Caco-2 (cell line): ENCODE measurements at regions not wholly inside any gene's neighbourhood (a gene's known extent, or its start where the extent isn't known, plus 50 kb on each side); places are given as distances from the start of the nearest gene placed in this dataset.

Experiments used
- BruUV-seq: library from RNA; stranded (reverse); fragments of 400-500 nt; replicated peaks from 2 replicates; lab custom pipeline; 2021; lab: Mats Ljungman, UMichigan
- CTCF ChIA-PET: fragments of 300-600 bp; sonication (Branson Sonifier 250); formaldehyde crosslinking; loops from one replicate; lab custom pipeline; 2022; ENCODE audit warnings: antibody characterized with exemption; lab: Charles Lee
- POLR2A ChIA-PET: fragments of 300-600 bp; sonication (Branson Sonifier 250); formaldehyde crosslinking; loops from one replicate; lab custom pipeline; 2022; ENCODE audit warnings: antibody characterized with exemption; lab: Charles Lee
- DNase-seq, 2 experiments: peaks; one replicate each; pipeline versions ENCODE4 v3.0.0 to v3.0.0-alpha.2; 2020 to 2022
- H3K27me3 ChIP-seq: replicated peaks from 2 replicates; pipeline ENCODE4 v1.6.0; 2011; ENCODE audit warnings: low read length; ENCODE audit not compliant: control insufficient read depth, insufficient read depth
- H3K36me3 ChIP-seq: 2 replicates; pipeline ENCODE4 v1.5.1; 2011; ENCODE audit warnings: low read length; ENCODE audit not compliant: control insufficient read depth, insufficient read depth
- H3K4me1 ChIP-seq: fragments of 250-450 bp; sonication (Bioruptor Pico); 2 replicates; pipeline ENCODE4 v1.5.1; 2020; ENCODE audit warnings: mild to moderate bottlenecking
- H3K4me3 ChIP-seq: 2 replicates; pipeline ENCODE4 v1.5.1; 2011; ENCODE audit warnings: low read depth, mild to moderate bottlenecking, control low read depth, low read length
- H3K9me3 ChIP-seq: fragments of 250-450 bp; sonication (Bioruptor Pico); 2 replicates; pipeline ENCODE4 v1.5.1; 2020; ENCODE audit warnings: mild to moderate bottlenecking, moderate library complexity
- H3K27ac Mint-ChIP-seq: one replicate; pipeline ENCODE4 v1.8.0; 2022; ENCODE audit warnings: mixed read lengths; ENCODE audit not compliant: unreplicated experiment
- H3K27me3 Mint-ChIP-seq: one replicate; pipeline ENCODE4 v1.8.0; 2022; ENCODE audit warnings: mixed read lengths; ENCODE audit not compliant: insufficient read depth, unreplicated experiment
- H3K36me3 Mint-ChIP-seq: one replicate; pipeline ENCODE4 v1.8.0; 2022; ENCODE audit warnings: mild to moderate bottlenecking, mixed read lengths; ENCODE audit not compliant: insufficient read depth, unreplicated experiment
- H3K4me1 Mint-ChIP-seq: one replicate; pipeline ENCODE4 v1.8.0; 2022; ENCODE audit warnings: low read depth, mixed read lengths; ENCODE audit not compliant: unreplicated experiment
- H3K4me3 Mint-ChIP-seq: one replicate; pipeline ENCODE4 v1.8.0; 2022; ENCODE audit warnings: mild to moderate bottlenecking, moderate library complexity, mixed read lengths; ENCODE audit not compliant: unreplicated experiment
- H3K9me3 Mint-ChIP-seq: one replicate; pipeline ENCODE4 v1.8.0; 2022; ENCODE audit warnings: mixed read lengths; ENCODE audit not compliant: unreplicated experiment
- CTCF ChIP-seq, 2 experiments: fragments of 200-600 bp in 1 of 2; IDR thresholded peaks; 1 replicate in 1 of 2; 2 replicates in 1 of 2; pipeline versions ENCODE4 v1.5.1 to v1.8.0; 2011 to 2022; ENCODE audit warnings: antibody characterized with exemption in 1 of 2, control low read depth in 1 of 2, inconsistent platforms in 1 of 2, low read depth in 1 of 2, low read length in 1 of 2, mild to moderate bottlenecking in 1 of 2, moderate library complexity in 1 of 2; ENCODE audit not compliant: insufficient read depth in 1 of 2, severe bottlenecking in 1 of 2, unreplicated experiment in 1 of 2
- intact Hi-C: fragments of 100-400 bp; cut with micrococcal nuclease; formaldehyde crosslinking; loops from one replicate; pipeline ENCODE4 v1.10.0; 2022; ENCODE audit not compliant: unreplicated experiment

- Mint-ChIP-seq H3K4me1 (no peaks in the 10 kb centered on the region), H3K4me3 (no peak overlapping the region), H3K9me3 (no peaks in the 10 kb centered on the region), H3K27ac (no peak overlapping the region), H3K27me3 (no peaks in the 10 kb centered on the region), H3K36me3 (no peaks in the 10 kb centered on the region)
- ChIA-PET POLR2A (no interaction called here), CTCF (no interaction called here)
- H3K36me3 ChIP-seq = no peaks in the 10 kb centered on the region
- TF ChIP-seq CTCF (IDR thresholded peaks at IDR 0.05; ENCODE audit: insufficient read depth in 1 of 2, low read depth in 1 of 2, low read length in 1 of 2, severe bottlenecking in 1 of 2, unreplicated experiment in 1 of 2) = no peak
- no peaks in the 10 kb centered on the region for H3K27me3 ChIP-seq
- intact Hi-C loops = no loop called here
- no peaks in the 10 kb centered on the region for H3K9me3 ChIP-seq
- DNase-seq = no peak
- no peaks in the 10 kb centered on the region for H3K4me1 ChIP-seq
- BruUV-seq = no TSS peak
- no peak overlapping the region for H3K4me3 ChIP-seq
Measured at GRCh38 chr21:19171585-19171984, 768.0 kb upstream of the TMPRSS15 start.

DNA sequence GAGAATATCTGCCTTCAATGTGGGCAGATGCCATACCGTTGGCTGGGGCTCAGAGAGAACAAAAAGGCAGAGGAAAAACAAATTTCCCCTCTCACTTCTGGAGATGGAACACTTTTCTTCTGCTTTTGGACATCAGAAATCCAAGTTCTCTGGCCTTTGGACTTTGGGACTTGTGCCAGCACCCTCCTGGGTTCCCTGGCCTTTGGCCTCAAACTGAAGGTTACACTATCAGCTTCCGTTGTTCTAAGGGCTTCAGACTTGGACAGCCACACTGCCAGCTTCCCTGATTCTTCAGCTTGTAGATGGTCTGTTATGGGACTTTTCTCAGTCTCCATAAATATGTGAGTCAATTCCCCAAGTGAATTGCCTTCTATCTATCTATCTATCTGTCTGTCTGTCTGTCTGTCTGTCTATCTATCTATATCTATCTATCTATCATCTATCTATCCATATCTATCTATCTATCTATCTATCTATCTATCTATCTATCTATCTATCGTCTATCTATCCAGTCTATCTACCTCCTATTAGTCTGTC is 778.1 kb upstream of the TMPRSS15 start:
- Histone ChIP-seq H3K4me3 (no peak overlapping the region), H3K9me3 (no peaks in the 10 kb centered on the region), H3K36me3 (no peaks in the 10 kb centered on the region), H3K27me3 (no peaks in the 10 kb centered on the region), H3K4me1 (no peaks in the 10 kb centered on the region)
- peaks cover 9% of the 10 kb centered on the region for H3K9me3 Mint-ChIP-seq
- no peak for DNase-seq
- POLR2A ChIA-PET = no interaction called here
- H3K4me3 Mint-ChIP-seq = no peak overlapping the region
- CTCF ChIA-PET = no interaction called here
- no peak overlapping the region for H3K27ac Mint-ChIP-seq
- intact Hi-C loops = no loop called here
- peaks cover 2% of the 10 kb centered on the region for H3K27me3 Mint-ChIP-seq
- no TSS peak for BruUV-seq
- no peak for TF ChIP-seq CTCF (IDR thresholded peaks at IDR 0.05; ENCODE audit: insufficient read depth in 1 of 2, low read depth in 1 of 2, low read length in 1 of 2, severe bottlenecking in 1 of 2, unreplicated experiment in 1 of 2)
- H3K36me3 Mint-ChIP-seq = no peaks in the 10 kb centered on the region
- no peaks in the 10 kb centered on the region for H3K4me1 Mint-ChIP-seq

GRCh38 chr21:19197950-19198349 is 794.4 kb upstream of the TMPRSS15 start:
- no peak overlapping the region for H3K27ac Mint-ChIP-seq

More at GRCh38 chr21:19197950-19198349, 794.4 kb upstream of the TMPRSS15 start:
- Mint-ChIP-seq H3K27me3 (no peaks in the 10 kb centered on the region), H3K4me3 (no peak overlapping the region), H3K9me3 (no peaks in the 10 kb centered on the region), H3K4me1 (no peaks in the 10 kb centered on the region), H3K36me3 (no peaks in the 10 kb centered on the region)
- Histone ChIP-seq H3K9me3 (no peaks in the 10 kb centered on the region), H3K4me1 (peaks cover 9% of the 10 kb centered on the region), H3K4me3 (no peak overlapping the region), H3K36me3 (no peaks in the 10 kb centered on the region), H3K27me3 (no peaks in the 10 kb centered on the region)
- TF ChIP-seq CTCF (IDR thresholded peaks at IDR 0.05; ENCODE audit: insufficient read depth in 1 of 2, low read depth in 1 of 2, low read length in 1 of 2, severe bottlenecking in 1 of 2, unreplicated experiment in 1 of 2) = no peak
- intact Hi-C loops = no loop called here
- no peak for DNase-seq
- CTCF ChIA-PET = no interaction called here
- POLR2A ChIA-PET = no interaction called here
- BruUV-seq = no TSS peak
